ENCODE measurements at regions not wholly inside any gene's neighbourhood (a gene's known extent, or its start where the extent isn't known, plus 50 kb on each side); places are given as distances from the start of the nearest gene placed in this dataset.

GRCh38 chr2:13950761-13951160 lies 681.8 kb upstream of the LRATD1 start:
- TF ChIP-seq ZNF274 (IDR thresholded peaks at IDR 0.05; ENCODE audit: low read depth, low read length) (no peak), YY1 (IDR thresholded peaks at IDR 0.05; ENCODE audit: insufficient read depth, insufficient read length) (no peak)

All from NT2/D1 (cell line).